Astrocyte of the spinal cord (primary cell): ENCODE measurements at regions not wholly inside any gene's neighbourhood (a gene's known extent, or its start where the extent isn't known, plus 50 kb on each side); places are given as distances from the start of the nearest gene placed in this dataset.

Source experiments
- DNase-seq: peaks from one replicate; pipeline ENCODE4 v3.0.0; 2011; ENCODE audit warnings: low read depth, low spot score
- H3K4me3 ChIP-seq: 2 replicates; pipeline ENCODE4 v1.5.1; 2011; ENCODE audit warnings: low read depth, mild to moderate bottlenecking, low read length, moderate library complexity
- in situ Hi-C: cut with HindIII; loops from 2 replicates; pipeline ENCODE4 v1.10.0; 2017; ENCODE audit warnings: low sequenced_read_pairs
- TF ChIP-seq, protein P1 (sequence below): IDR thresholded peaks from 2 replicates; pipeline ENCODE4 v1.5.1; 2012; ENCODE audit warnings: low read depth, mild to moderate bottlenecking, low read length, inconsistent platforms

DNA sequence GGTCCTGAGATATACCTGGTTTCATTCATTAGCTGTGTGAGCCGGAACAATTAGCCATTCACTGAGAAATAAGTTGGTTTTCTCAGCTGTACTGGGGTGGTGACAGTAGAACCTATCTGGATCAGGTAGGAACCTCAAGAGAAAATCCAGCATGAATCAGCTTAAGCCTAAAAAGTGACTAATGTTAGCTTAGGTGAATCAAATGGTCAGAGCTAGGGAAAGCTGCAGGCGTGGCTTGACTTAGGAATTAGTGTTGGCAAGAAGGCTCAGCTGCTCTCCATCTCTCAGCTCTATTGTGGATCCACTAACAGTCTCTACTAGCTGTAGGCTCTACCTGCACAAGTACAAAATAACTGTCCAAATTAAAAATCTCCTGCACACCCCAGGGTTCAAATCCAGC, 1025.5 kb downstream of the RAB28 start:
- H3K4me3 ChIP-seq, result no peak overlapping the region
- no peak for DNase-seq
- TF ChIP-seq, protein P1, sequence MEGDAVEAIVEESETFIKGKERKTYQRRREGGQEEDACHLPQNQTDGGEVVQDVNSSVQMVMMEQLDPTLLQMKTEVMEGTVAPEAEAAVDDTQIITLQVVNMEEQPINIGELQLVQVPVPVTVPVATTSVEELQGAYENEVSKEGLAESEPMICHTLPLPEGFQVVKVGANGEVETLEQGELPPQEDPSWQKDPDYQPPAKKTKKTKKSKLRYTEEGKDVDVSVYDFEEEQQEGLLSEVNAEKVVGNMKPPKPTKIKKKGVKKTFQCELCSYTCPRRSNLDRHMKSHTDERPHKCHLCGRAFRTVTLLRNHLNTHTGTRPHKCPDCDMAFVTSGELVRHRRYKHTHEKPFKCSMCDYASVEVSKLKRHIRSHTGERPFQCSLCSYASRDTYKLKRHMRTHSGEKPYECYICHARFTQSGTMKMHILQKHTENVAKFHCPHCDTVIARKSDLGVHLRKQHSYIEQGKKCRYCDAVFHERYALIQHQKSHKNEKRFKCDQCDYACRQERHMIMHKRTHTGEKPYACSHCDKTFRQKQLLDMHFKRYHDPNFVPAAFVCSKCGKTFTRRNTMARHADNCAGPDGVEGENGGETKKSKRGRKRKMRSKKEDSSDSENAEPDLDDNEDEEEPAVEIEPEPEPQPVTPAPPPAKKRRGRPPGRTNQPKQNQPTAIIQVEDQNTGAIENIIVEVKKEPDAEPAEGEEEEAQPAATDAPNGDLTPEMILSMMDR, result no peak
- in situ Hi-C loops, result no loop called here

DNA sequence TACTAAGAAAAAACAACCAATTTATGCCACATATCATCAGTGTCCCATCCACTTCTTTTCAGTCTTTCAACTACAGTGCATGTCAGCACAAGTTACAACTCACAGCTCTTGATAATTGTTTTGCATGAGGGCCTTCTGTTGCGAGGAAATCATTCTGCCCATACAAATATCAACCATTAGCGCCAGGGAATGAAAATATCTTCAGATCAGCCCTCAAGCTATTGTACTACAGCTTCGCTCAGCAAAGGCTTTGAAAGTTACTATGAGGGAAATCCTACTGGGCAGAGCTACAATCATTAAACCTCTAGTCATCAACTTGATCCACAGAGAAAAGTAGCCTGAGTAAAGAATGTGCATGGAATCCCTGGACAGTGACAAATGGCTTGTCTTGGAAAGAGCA, 1023.6 kb upstream of the HS3ST1 start:
- in situ Hi-C loops, result no loop called here
- TF ChIP-seq, protein P1, result no peak
- no peak for DNase-seq
- no peak overlapping the region for H3K4me3 ChIP-seq

DNA sequence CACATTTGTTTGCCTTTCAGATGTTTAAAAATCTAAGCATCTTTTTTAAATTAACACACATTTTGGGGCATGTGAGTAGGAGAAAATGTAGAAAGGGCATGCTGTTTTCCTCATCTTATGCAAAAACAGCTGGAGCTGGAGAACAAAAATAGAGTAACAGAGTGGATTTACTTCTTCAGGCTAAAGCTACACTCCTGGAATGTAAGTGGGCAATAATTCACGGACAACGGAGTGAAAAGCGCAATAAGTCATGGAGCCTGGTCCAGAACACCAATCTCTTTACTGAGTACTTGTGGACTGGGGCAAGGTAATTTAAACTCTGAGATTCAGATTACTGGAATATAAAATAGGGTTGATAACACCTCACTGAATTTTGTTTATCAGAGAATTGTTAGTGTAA, 1018.8 kb upstream of the HS3ST1 start:
- H3K4me3 ChIP-seq, result no peak overlapping the region
- TF ChIP-seq, protein P1, result no peak
- in situ Hi-C loops, result no loop called here
- DNase-seq, result no peak

DNA sequence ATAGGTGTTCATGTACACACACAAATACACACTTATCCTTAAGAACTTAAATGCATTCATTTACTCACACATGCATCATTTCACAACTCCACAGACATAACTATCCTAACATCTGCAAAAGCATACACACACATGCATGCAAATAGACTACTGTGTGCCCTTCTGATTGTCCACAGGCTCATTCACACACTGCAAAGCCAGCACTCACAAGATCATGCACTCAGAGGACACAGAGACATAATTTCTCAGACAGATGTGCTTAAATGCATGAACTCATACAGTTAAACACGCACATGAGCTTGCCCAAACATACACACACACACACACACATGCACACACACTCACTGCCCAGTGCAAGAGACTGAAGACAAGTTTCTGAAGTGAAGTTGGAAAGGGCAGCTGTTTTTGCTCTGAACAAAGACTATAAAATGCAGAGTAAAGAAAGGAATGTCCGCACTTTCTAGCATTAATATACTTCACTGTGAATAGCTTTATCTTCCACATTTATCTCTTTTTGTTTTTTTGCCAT, 1018.0 kb upstream of the HS3ST1 start:
- in situ Hi-C loops, result no loop called here
- H3K4me3 ChIP-seq, result no peak overlapping the region
- DNase-seq, result no peak
- TF ChIP-seq, protein P1, result no peak

DNA sequence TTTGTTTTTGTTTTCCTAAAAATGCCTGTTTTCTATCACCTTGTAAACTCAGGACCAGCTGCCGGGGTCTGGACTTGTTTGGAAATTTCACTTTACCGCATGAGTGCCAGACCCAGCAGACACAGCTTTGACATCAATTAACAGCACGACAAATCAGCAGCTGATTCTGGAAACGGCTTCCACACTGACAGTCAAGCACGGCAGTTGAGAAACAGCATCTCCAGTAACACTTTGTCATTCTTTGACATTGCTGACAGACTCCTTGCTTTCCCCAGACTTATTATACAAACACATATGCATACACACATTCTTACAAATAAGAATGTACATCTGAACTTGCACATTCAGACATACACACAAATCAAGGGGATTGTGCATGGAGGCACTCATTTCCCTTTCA, 1017.6 kb upstream of the HS3ST1 start:
- in situ Hi-C loops, result no loop called here
- TF ChIP-seq, protein P1, result no peak
- no peak for DNase-seq

DNA sequence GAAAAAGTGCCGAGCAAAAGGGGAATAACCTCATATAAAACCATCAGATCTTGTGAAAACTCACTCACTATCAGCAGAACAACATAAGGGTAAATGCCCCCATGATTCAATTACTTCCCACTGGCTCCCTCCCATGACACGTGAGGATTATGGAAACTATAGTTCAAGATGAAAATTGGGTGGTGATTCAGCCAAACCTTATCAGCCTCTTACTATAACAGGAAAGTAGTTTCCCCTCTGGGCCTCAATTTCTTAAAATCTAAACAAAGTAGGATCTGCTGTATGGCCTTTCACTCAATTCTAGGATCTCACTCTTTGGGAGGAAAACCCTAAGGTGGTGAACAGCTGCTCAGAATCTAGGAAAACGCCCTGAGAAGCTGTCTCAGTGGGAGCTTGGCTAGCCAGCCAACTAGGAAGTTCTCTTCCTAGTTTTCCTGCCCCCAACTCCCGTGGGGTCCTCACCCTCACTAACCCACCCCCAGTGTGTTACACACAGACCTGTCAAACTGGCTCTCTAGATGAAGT, 1017.1 kb upstream of the HS3ST1 start:
- in situ Hi-C loops, result no loop called here
- TF ChIP-seq, protein P1, result no peak
- H3K4me3 ChIP-seq, result no peak overlapping the region
- no peak for DNase-seq

More for the DNA sequence above, 1017.6 kb upstream of the HS3ST1 start:
- H3K4me3 ChIP-seq, result no peak overlapping the region
